HK-2 (cell line): ENCODE measurements at regions not wholly inside any gene's neighbourhood (a gene's known extent, or its start where the extent isn't known, plus 50 kb on each side); places are given as distances from the start of the nearest gene placed in this dataset.

Experiments used
- DNase-seq: peaks from one replicate; pipeline ENCODE4 v3.0.0-alpha.2; 2018; ENCODE audit not compliant: unreplicated experiment

DNA sequence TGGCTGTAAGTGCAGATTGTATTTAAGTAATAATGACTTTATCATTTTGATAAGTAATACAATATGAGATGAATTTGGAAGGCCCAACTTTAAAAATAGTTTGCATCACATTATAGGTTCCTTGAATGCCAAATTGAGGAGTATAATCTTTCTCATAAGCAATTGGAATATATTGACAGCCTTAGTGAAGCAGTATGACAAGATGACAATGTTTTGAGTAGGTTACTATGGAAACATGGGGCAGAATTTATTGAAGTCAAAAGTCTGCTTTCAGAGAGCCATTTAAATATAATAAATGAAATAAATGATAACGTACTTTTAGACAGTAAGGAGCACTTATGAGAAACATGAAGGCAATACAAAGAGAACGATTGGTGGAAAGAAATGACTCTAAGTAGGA, 776.4 kb downstream of the TECRL start:
- no peak for DNase-seq

GRCh38 chr4:63620271-63620670, 789.0 kb downstream of the TECRL start:
- DNase-seq = no peak

DNA sequence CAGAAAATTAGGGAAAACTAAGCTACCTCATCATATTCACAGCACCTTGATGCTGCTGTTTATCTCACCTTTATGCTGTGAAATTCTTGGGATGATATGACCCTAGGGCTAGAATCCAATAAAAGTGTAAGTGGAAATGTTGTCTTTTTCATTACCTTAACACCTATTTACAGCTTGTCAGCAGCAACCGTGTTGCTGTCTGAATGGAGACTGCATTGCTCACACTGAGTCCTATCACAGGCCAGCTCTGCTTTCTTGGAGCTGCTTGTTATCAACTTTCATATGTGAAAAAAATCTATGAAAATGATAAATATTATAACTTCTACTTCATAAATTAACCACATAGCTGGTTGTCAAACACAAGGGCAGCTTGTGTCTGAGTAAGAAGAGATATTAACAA, 789.5 kb downstream of the TECRL start:
- DNase-seq = no peak

DNA sequence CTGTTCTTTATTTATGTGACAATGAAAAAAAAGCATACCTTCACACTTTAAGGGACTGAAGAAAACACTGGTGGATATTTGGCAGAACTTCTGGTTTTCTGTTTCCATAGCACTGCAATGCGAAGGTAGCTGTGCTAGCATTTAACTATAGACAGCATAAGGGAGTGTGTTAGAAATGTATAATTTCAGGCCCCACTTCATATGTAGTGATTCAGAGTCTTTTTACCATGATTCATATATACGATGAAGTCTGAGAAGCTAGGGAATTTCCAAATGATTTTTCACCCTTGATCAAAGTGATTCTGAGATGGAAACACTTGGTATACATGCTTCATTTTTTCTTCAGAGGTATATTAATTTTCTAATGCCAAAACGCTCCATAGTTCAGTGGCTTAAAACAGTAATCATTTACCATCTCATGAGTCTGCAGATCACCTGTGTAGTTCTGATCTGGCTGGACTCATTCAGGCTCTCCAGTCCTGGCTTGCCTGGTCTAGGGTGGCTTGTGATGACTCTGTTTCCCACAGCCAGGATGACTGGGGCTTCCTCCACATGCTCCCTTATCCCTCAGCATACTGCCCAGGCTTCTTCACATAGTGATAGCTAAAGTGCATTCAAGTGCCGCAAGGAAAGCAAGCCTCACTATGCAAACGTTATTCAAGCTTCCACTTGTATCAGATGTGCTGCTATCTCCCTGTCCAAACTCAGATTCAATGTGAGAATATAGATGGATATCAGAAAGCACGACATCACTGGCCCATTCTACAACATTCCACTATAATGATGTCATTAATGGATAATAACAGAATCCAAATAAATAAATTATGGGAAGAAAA, 790.1 kb downstream of the TECRL start:
- peak; percentile 11 for DNase-seq

- no peak for DNase-seq
Measured at GRCh38 chr4:63607169-63607872, 801.9 kb downstream of the TECRL start.

- DNase-seq = no peak
Measured at GRCh38 chr4:63589796-63590195, 819.5 kb downstream of the TECRL start.

GRCh38 chr4:63583561-63583960, 825.7 kb downstream of the TECRL start:
- DNase-seq = no peak

DNA sequence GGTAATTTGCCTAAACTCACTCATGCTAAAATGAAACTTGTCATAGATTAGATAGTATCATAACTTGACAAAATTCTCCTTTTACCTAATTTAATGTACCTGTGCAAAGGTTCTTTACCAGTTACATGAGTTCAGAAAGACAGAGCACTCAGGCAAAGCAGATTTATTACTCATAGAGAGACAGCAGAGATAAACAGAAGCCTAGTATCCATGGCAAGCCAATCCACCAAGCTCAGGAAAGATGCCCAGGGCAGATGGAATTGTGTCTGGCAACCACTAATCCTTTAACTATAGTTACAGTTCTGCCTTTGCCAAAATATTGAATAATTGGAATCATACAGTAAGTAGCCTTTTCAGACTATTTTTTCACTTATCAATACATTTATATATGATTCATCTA, 826.2 kb downstream of the TECRL start:
- DNase-seq = no peak

DNA sequence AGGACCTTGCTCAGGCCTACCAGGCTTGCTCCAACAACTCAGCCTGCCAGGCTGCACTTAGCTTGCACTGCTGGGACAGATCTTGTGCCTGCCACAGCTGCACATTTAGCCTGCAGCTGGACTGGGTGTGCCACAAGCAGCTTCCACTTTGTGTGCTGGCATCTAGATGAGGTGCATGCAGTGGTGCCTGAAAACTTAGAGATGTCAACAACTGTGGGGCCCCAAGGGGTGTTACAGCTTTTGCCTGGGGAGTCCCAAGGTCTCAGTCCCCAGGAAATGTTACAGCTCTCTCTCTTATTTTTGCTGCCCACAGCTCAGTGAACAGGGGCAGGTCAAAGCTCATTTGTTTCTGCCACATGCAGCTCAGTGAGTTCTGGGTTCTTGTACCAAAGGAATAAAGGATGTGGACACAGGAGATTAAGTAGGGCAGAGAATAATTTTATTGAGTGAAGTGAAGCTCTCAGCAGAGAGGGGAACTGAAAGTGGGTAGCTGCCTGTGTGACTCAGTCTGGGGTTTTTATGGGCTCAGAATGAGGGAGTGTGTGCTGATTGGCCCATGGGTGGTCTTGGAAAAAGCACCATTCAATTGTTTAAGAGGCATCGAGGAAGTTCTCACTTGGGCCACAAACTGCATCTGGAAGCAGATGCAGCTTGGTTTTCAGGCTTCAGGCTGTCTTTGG, 828.3 kb downstream of the TECRL start:
- no peak for DNase-seq

- DNase-seq = no peak
Measured at GRCh38 chr4:63578383-63578782, 830.9 kb downstream of the TECRL start.

DNA sequence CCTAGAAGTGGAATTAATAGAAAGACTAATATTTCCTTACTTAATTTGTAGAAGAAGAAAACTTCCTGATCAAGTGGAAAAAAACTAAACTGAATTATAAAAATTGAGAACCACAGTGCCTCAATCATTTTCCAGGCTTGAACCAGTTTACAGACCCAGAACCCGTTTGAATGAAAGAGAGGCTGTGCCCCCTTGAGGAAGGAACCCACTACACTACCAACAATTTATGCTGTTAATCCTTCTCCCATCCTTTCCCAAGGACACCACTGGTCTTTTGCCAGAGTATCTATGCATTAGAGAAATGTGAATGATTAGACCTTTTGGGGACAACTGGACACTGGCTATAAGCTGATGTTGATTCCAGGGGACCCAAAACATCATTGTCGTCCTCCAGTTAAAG, 842.6 kb downstream of the TECRL start:
- DNase-seq = no peak

DNA sequence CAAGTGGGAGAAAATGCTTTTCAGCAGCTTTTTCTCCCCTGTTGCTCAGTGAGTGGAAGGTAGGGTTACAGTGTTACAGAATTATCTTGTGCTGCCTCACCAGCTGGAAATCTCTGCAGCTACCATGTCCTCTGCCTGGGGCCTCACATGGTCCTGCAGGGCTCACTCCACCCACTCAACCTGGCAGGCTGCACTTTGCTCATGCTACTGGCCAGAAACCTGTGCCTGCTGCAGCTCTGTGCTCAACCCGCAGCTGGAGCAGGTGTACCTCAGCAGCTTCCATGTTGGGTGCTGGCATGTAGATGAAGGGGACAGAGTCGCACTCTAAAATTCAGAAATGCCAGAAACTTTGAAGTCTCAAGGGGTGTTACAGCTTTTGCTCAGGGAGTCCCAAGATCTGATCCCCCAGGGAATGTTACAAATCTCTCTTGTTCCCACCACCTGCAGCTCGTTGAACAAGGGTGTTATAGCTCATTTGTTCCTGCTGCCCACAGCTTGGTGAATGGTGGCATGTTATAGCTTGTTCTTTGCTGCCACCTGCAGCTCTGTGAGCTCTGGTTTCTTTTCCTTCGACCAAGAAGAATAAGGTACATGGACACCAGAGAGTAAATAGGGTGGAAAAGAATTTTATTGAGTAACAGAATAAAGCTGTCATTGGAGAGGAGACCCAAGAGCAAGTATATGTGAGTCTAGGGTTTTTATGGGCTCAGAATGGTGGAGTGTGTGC, 845.8 kb downstream of the TECRL start:
- no peak for DNase-seq

- DNase-seq = no peak
Measured at GRCh38 chr4:63558709-63559108, 850.5 kb downstream of the TECRL start.

- no peak for DNase-seq
Measured at GRCh38 chr4:63556332-63556731, 852.9 kb downstream of the TECRL start.

GRCh38 chr4:63553123-63553522, 856.1 kb downstream of the TECRL start:
- DNase-seq = no peak

GRCh38 chr4:63541828-63542227, 867.4 kb downstream of the TECRL start:
- DNase-seq = no peak

GRCh38 chr4:63529581-63530337, 879.5 kb downstream of the TECRL start:
- DNase-seq = no peak

DNA sequence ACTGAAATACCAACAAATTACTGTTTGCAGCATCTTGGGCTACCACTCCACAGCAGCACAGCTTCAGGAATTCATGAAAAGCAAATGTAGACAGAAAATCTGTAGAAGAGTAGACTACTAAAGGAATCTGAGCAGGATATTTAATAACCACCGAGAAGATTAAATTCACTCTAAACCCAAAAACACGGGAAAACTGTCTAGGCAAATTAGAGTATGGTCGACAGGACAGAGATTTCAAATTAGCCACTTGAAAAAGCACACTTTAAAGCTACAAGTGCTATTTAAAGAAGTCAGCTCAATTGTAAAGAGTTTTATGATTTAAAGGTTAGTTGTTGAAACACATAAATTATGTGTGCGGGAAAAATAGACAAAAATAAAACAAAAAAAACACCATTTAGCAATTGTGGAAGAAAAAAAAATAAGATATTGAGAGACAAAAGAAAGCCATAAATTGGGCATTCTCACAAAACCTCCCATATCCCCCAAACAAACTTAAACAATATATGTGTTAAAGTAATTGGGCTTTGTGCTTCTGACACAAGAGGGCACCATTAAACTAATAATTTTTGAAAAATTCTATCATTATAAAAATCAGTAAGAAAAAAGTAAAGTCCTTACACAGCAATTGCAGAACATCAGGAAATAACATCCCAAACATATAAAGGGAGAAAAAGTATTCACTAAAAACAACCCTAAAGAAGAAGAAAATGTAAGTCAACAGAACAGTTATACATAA, 880.8 kb downstream of the TECRL start:
- DNase-seq = no peak

GRCh38 chr4:63526251-63526650, 883.0 kb downstream of the TECRL start:
- DNase-seq = no peak

DNA sequence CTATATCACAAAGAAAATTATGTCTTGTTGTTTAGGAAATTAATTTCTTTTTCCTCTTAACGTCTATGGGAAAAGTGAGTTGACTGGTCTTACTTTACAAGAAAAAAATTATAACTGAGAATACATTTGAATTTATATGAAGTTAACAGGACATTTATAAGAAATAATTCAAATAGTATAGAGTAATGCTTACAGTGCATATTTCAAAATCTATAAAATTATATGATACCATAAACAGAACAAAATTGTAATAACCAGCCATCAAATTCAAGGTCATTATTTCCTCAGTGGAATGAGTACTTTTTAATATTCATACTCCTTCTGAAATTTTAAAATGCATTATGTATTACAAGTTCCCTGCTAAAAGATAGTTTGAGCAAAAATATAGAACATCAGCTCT, 884.5 kb downstream of the TECRL start:
- DNase-seq = no peak
